ENCODE measurements at regions not wholly inside any gene's neighbourhood (a gene's known extent, or its start where the extent isn't known, plus 50 kb on each side); places are given as distances from the start of the nearest gene placed in this dataset.

GRCh38 chr11:26278354-26278753 is 53.6 kb upstream of the ANO3 start:
- DNase-seq: no peak

Data from NCI-H526 (cell line).